ENCODE measurements at regions not wholly inside any gene's neighbourhood (a gene's known extent, or its start where the extent isn't known, plus 50 kb on each side); places are given as distances from the start of the nearest gene placed in this dataset.

- no peak for DNase-seq
These were observed 1117.7 kb downstream of the BCL11B start for GRCh38 chr14:98154254-98154653.

- no peak for DNase-seq
These were observed 1115.6 kb downstream of the BCL11B start for GRCh38 chr14:98156411-98156810.

- DNase-seq, result no peak
These were observed 1111.1 kb downstream of the BCL11B start for GRCh38 chr14:98160901-98161300.

- DNase-seq, result no peak
These were observed 1110.6 kb downstream of the BCL11B start for GRCh38 chr14:98161356-98161755.

GRCh38 chr14:98162856-98163805, 1108.9 kb downstream of the BCL11B start:
- no peak for DNase-seq

- no peak for DNase-seq
These were observed 1108.1 kb downstream of the BCL11B start for GRCh38 chr14:98163873-98164272.

GRCh38 chr14:98165976-98166375, 1106.0 kb downstream of the BCL11B start:
- DNase-seq, result peak in 1 of 2 experiments; percentile 28

GRCh38 chr14:98167275-98167674, 1104.7 kb downstream of the BCL11B start:
- DNase-seq, result no peak

- DNase-seq, result peak in 1 of 2 experiments; percentile 69
These were observed 1104.3 kb downstream of the BCL11B start for GRCh38 chr14:98167705-98168104.

- DNase-seq, result no peak
These were observed 1103.6 kb downstream of the BCL11B start for GRCh38 chr14:98168211-98168985.

- DNase-seq, result peak; percentile 55 to 63
These were observed 1102.8 kb downstream of the BCL11B start for GRCh38 chr14:98169170-98169587.

- no peak for DNase-seq
These were observed 1101.4 kb downstream of the BCL11B start for GRCh38 chr14:98170575-98170974.

GRCh38 chr14:98171654-98172053, 1100.3 kb downstream of the BCL11B start:
- peak in 1 of 2 experiments; percentile 54 for DNase-seq

GRCh38 chr14:98172243-98172778, 1099.7 kb downstream of the BCL11B start:
- DNase-seq, result peak in 1 of 2 experiments; percentile 48

- DNase-seq, result peak in 1 of 2 experiments; percentile 65
These were observed 1098.7 kb downstream of the BCL11B start for GRCh38 chr14:98173305-98173704.

GRCh38 chr14:98174041-98174440, 1098.0 kb downstream of the BCL11B start:
- peak; percentile 63 to 65 for DNase-seq

- DNase-seq, result peak; percentile 55 to 60
These were observed 1096.6 kb downstream of the BCL11B start for GRCh38 chr14:98175436-98175835.

GRCh38 chr14:98175881-98176280, 1096.1 kb downstream of the BCL11B start:
- peak in 1 of 2 experiments; percentile 32 for DNase-seq

- peak in 1 of 2 experiments; percentile 36 for DNase-seq
These were observed 1095.1 kb downstream of the BCL11B start for GRCh38 chr14:98176892-98177291.

- peak; percentile 80 to 83 for DNase-seq
These were observed 1094.4 kb downstream of the BCL11B start for GRCh38 chr14:98177551-98177950.

GRCh38 chr14:98181241-98181640, 1090.8 kb downstream of the BCL11B start:
- peak; percentile 28 to 36 for DNase-seq

GRCh38 chr14:98181768-98182167, 1090.2 kb downstream of the BCL11B start:
- peak; percentile 58 to 63 for DNase-seq

- peak; percentile 73 to 78 for DNase-seq
These were observed 1089.5 kb downstream of the BCL11B start for GRCh38 chr14:98182393-98183055.

Data from activated T-cell treated with anti-CD3 and anti-CD28 coated beads, Interleukin-2, amount 50 U/mL, for 48 hours (primary cell).